GM18519 (cell line): ENCODE measurements at regions not wholly inside any gene's neighbourhood (a gene's known extent, or its start where the extent isn't known, plus 50 kb on each side); places are given as distances from the start of the nearest gene placed in this dataset.
A peak's percentile ranks its signal among the peaks of the same experiment; 100 is the strongest.

ENCODE experiments used
- ATAC-seq: cut with Tn5 transposase; IDR thresholded peaks from one replicate; pipeline ENCODE4 v1.9.1; 2021; ENCODE audit warnings: mild to moderate bottlenecking, moderate library complexity; ENCODE audit not compliant: unreplicated experiment, low FRiP score

DNA sequence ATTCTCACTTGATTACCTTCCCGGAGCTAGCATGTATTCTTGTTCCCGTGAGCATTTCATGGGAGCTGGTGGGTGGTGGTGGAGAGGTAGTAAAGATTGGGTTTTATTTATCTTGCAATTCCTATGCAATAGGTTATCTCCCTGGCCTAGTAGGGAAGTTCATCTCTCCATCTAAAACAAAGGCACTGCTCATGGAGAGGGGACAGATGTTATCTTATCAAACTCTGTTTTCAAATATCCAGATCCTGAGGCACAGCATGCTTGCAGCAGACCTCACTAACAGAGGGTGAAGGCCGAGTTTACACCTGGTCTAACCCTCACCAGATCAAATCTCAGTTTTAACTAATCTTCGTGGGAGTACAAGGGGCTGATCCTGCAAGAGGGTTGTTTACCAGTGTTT lies 98.9 kb downstream of the CYRIA start:
- ATAC-seq: no peak

DNA sequence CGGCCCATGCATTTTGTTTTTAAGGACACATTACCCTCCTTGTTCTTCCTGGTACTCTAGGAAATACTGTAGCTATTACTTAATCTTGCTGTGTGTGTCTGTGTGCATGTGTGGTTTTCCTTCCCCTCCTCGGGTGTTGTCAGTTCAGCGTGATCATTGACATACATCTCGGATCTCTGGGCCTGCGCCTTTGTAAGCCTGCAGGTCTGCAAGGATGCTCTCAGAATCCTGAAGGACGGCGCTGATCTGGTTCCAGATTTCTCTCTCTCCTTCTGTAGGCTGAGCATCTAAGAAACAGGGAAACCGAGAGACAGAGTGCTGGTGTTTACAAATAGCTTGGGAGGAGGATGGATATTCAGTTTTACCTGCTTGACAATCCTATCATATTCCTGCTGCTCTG lies 100.2 kb downstream of the CYRIA start:
- ATAC-seq: no peak

DNA sequence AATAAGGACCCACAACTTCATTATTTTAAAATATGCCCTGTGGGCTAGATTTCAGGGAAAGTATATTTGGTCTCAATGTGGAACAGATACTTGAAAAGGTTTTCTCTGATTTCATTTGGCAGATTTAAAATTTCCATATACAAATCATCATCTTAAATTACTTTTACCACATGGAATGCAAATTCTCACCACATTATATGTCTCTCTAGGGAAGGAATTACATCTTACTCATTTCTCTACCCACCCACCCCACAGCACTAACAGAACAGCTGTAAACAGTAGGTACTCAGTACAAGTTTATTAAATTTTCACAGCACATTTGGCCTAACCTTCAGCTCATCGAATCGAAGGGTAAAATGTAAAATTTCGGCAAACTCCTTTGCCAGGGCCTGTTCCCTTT lies 104.0 kb downstream of the CYRIA start:
- ATAC-seq: no peak

DNA sequence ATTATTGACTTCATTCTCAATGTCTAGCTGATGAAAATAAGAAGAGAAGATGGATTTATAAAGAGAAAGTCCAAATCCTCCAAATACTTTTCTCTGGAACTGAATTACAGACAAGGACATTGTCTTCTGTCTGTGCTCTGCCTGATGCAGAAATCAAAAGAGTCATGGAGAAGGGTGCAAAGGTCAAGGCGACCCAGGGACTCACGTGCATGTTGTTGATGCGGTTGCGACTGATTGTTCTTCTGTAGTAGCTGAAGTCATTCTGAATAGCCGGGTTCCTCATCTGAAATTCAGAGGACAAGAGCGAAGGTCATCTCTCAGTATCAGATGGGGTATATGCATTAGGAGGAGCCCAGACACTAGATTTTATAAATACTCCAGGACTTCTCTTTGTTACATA lies 104.4 kb downstream of the CYRIA start:
- no peak for ATAC-seq

DNA sequence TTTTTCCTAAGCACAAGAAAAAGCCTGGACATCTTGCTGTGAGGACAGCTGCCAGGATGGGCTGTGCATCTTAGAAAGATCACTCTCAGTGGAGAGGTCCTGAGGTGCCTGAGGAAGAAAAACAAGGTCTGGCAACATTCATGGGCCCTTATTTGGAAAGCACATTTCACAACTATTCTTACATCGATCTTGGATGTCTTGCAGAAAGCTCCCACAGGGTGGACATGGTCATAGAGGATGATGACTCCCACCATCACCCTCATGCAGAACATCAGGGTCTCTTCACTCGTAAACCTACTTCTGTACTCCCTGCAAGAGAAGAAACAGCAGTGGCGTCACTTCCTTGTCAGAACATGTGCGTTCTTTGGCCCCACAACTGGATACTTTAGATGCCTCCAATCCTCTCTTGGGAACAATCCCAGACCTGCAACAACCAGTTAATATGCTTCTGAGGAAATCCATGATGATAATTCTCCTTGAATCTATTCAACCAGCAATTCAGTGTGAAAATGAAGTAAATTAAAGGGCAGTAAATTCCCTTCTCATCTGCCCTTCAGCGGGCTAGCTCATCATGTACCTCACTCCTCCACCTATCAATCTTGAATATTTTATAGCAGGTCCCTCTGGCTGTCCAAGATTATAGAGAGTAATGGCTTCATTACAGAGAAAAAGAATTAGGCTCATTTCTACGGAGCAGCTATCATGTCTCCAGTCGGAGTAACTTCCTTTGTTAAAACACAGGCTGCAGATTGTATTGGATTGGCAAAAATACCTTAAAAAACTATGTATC lies 106.2 kb downstream of the CYRIA start:
- no peak for ATAC-seq

DNA sequence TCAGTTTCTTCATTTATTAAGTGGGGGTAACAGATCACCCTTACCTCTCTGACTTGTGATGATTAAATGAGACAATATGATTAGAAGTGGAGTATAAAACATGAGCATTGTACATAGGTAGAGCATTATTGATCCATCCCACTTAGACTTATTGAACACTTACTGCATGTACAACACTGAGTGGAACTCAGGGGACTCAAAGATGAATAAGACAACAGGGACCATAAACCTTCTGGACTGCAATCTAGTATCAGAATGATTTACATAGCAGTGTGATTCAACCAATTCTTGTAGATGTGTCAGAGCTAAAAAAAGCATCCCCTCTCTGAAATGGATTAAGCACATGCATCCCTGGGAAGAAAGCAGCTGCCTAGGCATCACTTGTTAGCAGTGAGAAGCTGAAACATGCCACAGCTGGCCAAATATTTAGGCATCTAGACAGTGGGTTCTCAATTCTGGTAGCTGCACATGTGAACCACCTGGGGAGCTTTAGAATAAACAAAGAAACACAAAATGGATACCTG lies 111.5 kb downstream of the CYRIA start:
- ATAC-seq: no peak

DNA sequence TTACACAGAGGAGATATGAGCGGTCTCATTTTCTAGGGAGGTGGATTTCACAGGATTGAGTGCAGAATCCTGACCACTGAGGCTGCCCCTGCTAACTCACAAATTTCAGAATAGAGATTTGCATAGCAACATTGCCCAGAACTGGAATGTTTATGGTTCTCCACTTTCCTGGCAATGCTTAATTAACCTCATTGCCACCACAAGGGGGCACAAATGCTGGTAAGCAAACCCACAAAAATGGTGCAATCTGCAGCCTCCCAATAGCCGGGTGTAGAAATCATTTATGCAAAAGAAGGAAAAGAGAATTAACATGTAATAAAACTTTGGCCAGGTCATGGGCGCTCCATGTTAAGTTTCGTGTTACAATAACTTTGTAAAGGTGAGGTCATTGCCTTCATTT lies 112.4 kb downstream of the CYRIA start:
- peak; percentile 39 for ATAC-seq

DNA sequence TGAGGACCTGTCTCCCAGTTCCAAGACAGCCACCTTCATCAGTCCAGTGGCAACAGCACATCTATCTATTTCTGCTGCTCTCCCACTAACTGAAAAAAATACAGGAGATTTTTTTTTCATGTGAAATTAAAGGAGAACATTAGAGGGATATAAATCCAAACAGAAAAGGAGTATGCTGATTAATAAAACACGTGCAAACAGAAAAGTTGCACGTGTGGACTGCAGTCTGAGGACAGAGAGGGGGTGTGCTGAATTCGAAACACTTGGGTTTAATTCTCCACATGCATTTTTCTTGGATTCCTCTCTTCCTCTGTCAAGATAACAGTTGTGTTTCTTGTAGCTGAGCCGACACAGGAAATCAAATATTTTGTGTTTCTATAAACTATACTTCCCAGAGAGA lies 113.4 kb downstream of the CYRIA start:
- no peak for ATAC-seq

DNA sequence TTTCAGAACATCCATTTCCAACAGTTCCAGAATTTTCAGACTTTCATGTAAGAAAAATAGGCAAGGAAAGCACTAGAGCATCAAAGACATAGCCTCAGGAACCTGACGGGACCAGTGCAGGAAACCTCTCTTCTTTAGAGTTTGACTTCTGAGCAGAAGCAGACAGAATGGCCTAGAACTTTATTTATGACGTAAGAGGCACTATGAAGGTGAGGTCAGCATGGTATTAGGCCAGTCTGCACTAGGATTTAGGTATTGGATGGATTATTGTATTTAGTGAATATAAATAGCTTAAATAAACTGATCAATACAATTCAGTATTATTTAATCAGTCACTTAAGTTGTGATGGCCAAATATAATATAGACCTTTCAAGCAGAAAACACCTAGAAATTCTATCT lies 117.6 kb downstream of the CYRIA start:
- no peak for ATAC-seq

DNA sequence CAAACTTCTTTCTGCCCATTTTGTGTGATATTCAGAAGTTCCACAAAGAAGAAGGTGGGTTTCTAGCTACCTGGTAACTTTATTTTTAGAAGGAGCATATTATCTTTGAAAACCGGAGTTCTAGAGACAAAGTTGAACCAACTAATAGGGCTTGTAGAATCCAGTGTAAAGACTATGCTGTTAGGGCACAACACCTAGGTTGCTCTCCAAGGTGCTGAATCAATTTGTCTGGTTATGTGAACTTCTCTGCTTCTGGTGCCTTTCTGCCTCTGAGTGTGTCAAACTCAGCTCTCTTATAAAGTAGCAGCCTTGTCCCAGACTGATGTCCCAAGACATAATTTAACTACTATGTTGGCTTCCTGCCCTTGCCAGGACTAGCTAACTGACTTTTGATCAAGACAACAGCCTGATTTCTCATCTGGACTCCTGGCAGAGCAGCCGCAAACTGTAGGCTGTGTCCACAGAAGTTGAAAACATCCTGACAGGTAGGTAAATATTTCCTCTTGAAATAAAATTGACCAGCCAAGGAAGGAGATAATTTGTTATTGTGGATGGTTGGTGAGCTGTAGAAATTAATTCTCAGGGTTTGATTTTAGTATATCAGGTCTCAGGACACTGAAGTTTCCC lies 119.4 kb downstream of the CYRIA start:
- ATAC-seq: peak; percentile 62

DNA sequence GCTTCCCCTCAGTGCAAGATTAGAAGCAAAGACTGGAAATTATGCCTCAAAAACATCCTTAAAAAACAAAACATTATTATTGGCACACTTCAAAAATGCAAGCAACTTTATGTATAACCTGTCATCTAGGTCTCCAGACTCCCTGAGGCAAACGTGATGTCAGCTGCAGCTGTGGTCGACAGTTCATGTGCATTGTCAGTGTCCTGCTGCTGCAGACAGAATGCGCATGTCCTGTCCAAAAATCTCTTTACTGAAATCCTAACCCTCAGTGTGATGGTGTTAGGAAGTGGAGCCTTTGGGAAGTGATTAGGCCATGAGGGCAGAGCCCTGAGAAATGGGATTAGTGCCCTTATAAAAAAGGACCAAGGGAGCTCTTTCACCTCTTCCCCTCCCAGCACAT lies 126.9 kb downstream of the CYRIA start:
- no peak for ATAC-seq

DNA sequence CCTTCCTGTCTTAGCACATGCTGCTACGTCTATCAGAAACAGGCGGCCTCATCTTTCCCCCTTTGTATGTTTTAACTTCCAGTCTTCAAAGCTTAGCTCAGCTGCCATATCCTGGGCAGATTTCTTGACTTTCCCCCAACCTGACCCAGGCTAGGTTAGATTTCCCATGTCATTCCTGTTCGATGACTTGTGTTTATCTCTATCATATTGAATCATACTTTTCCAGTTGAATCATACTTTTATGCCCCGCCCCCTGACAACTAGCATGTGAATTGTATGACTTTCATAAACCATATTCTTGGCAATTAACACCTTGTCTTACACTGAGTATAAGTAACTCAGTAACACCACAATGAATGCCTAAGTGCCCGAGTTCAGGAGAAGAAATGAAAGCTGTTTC lies 128.3 kb downstream of the CYRIA start:
- no peak for ATAC-seq

DNA sequence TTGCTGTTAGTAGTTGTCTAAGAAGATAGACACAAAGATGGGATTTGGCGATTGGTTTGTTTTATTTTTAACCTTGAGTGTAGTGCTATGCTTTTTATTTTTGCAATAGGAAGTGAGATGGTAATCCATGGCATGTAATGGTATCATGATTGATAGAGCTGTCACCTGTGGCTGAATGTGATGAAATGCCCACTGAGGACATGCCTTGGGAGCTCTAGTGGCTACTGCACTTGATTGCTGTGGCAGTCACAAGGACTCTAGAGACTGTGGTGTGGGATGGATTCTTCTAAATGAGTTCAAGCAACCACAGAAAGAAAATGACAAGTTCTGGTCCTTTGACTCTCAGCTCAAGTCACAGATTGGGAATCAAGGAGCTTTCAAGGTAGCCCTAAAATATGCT lies 139.4 kb downstream of the CYRIA start:
- ATAC-seq: no peak

DNA sequence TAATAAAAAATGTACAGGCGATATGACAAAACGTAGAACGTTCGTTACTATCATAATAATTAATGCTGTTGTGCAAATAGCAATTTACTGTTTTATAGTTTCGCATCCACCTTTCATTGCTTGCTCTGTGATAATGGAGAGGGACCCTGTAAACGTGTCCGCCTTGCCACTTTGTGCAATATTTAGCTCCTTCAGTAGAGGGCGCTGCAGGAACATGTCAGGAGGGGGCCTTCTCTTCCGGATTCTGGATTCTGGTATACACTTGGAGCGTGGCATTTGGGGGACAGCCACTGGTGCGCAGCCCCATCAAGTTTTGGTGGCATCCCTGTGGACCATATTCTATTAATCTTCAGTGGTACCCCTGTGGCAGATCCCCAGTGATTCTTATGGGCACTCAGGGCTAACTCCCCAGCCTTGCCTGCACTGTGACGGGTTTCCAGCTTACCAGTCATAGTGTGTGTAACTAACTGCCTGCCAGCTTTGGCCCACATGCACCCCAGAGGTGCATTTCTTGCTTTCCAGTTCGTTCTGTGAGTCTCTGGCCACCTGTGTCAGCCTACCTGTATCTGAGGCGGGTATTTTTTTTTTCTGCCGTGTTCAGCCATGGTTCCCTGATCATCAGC lies 140.3 kb downstream of the CYRIA start:
- no peak for ATAC-seq

DNA sequence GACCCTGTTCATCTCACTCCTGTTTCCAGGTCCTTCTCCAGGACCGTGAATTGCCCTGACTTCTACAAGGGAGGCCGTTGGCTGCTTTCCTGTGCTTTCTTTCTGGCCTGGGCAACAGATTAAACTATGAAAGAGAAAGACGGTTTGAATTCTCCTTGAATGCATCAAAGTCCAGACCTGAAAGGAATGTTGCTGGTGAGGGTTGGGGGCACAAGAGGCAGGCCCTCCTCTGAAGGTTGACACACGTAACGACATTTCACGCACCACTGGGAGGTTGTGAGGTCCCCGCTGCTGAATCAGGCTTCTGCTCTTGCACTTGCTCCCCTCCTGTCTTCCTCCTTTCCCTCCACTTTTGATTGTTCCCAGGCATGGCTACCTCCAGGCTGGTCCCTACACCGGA lies 141.9 kb downstream of the CYRIA start:
- no peak for ATAC-seq

DNA sequence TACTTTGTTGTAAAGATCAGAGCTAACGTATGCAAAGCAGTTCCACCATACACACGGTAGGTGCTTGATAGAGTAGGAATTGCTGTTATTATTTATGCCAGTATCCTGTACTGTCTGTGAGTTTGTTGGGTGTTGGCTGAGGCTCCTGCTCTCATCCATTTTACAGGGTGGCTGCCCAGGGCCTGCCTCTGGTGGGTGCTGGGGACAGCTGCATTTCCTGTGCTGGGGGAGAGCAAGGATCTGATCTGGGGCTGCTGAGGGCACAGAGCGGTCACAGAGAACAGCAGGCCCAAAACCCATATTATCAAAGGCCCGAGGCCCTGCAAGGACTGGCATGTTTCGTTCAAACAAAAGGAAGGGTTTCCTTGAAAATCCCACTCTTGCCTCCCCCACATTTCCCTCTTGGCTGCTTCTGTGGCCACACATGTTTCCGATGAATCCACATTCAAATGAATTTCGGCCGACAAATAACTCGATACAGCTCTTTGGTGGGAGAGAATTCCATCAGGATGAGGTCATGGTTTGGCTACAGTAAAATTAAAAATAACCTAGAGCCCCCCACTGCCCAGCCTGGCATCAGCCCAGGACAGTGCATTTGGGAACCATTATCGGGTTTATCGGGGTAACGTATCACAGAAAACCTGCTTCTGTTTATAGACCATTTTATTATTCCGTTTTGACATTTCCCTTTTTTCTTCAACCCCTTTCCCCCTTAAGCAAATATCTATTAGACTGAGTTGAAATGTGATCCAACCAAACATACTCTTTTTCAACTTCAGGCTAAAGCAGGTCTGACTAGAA lies 143.4 kb downstream of the CYRIA start:
- ATAC-seq: no peak

DNA sequence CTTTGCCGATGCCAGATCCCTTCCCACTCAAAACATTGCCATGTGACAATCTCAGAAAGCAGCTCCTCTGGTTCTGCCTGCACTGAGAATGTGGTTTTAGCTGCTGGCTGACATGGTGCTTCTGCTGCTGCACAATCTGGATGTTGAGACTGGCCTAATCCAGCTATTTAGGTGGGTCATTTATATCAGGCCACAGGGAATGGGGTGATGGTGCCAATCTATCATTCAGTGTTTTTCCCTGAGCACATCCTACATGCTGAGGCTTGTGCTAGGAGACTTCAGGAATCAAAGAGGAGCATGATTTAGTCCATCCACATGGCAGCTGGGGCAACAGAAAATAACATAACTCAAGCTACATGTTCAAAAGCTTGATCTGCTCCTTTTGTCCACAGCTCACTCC lies 144.7 kb downstream of the CYRIA start:
- ATAC-seq: no peak

DNA sequence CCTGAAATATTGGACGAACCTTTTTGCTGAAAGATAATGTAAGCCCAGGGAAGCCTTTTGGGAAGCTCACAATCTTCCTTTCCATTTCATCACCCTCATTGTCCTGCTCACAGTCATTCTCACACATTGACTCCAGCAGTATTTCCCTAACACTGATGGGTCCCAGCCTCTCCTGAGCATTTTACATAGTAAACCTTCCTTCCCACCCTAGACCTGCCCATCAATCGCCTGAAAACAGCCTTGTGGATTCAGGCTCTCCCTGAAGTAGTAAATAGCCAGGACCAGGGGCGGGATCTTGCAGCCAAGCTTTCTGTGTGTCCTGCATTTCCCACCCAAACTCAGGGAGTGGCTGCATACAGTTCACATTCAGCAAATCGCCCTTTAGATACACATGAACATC lies 149.9 kb downstream of the CYRIA start:
- ATAC-seq: no peak

DNA sequence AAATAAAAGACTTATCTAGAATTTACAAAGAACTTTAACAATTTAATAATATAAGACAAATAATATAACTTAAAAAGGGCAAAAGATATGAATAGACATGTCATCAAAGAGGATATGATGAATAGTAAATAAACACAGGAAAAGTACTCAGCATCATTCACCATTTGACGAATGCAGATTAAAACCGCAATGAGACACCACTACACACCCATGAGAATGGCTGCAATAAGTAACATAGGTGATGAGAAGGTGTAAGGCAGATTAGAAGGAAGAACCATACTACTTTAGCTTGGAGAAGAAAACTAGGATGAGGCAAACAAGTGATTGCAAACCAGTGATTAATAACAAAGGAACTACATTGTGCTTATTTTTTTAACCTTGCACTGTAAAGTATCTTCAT lies 152.0 kb downstream of the CYRIA start:
- ATAC-seq: no peak

DNA sequence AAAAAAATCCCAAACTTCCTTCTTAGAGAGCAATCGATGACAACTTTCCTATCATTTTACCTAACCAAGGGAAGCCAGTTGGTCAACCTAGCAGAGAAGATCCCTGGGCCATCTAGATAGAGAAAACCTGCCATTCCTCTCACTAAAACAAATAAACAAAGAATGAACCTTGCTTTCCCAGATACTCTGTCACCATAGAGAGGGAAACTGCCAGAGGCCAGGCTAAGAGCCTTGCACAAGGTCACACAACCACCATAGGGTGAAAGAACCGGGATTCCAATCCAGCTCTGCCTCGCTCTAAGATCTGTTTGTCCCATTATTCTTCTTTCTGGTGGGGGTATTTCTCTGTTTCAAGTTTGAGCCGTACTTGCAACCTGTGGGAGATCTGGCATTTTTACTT lies 154.6 kb downstream of the CYRIA start:
- no peak for ATAC-seq

DNA sequence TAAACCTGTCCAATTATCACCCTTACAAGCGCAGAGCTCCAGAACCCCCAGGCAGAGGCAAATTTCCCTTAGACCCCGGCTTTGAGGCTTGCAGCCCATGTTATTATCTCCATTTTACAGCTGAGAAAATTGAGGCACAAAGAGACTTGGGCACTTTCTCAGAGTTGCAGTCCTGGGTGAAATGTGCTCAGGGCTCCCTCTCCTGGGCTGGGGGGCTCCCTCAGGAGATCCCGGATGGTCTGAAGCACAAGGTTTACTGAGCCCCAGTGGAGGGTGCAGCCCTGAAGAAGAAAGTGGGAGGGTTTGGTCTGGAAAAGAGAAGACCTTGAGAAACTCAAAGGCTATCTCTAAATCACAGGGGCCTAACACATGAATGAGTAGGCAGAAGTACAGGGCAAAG lies 156.6 kb downstream of the CYRIA start:
- ATAC-seq: no peak
